ENCODE measurements at regions not wholly inside any gene's neighbourhood (a gene's known extent, or its start where the extent isn't known, plus 50 kb on each side); places are given as distances from the start of the nearest gene placed in this dataset.

- no peak for TF ChIP-seq CTCF (IDR thresholded peaks at IDR 0.05; ENCODE audit: low read depth, low read length, poor library complexity, severe bottlenecking)
- TF ChIP-seq EZH2phosphoT487 (IDR thresholded peaks at IDR 0.05; ENCODE audit: borderline replicate concordance, low read length) = no peak
These were observed 396.1 kb upstream of the GNPDA2 start for GRCh38 chr4:45122406-45122805.

Measured in DOHH2 (cell line).